ENCODE measurements at regions not wholly inside any gene's neighbourhood (a gene's known extent, or its start where the extent isn't known, plus 50 kb on each side); places are given as distances from the start of the nearest gene placed in this dataset.

- no peak for TF ChIP-seq POLR2A (IDR thresholded peaks at IDR 0.05; ENCODE audit: low read length)
- TF ChIP-seq GATA1 (IDR thresholded peaks at IDR 0.05; ENCODE audit: low read depth, low read length), result no peak
Observed at GRCh38 chr11:25529572-25529971, 802.4 kb upstream of the ANO3 start.

Measured in erythroblast (primary cell).